ENCODE measurements at regions not wholly inside any gene's neighbourhood (a gene's known extent, or its start where the extent isn't known, plus 50 kb on each side); places are given as distances from the start of the nearest gene placed in this dataset.

DNA sequence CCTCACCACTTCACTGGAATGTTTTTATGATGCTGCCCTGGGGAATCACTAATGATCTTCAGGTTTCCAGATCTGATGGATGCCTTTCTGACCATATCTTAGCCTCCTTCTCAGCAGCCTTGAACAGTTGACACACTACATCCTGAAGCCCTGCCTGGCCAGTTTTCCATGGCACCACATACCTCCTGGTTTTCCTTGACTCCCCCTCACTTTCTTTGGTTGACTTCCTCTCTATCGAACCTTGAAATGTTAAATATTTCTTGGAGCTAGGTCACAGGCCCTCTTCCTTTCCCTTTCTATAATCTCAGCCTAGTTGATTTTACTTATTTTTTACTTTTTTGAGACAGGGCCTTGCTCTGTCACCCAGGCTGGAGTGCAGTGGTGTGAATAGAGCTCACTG is 108.8 kb upstream of the CDK1 start:
- H3F3A ChIP-seq (ENCODE audit: insufficient read depth, low read depth) = no peaks in the 10 kb centered on the region
- ChIA-PET POLR2A (ENCODE audit: unreplicated experiment) (interaction anchor here (0.6 to 0.7 kb wide), 2 partner anchors 36 to 70 kb away, joined by 4 to 6 read pairs; no protein-coding TSS in a partner anchor), CTCF (no interaction called here)
- no peaks in the 10 kb centered on the region for H3K9me3 ChIP-seq (ENCODE audit: insufficient read depth, low read depth)
- no peak overlapping the region for H3K4me2 ChIP-seq
- intact Hi-C loops (cut with micrococcal nuclease; ENCODE audit: unreplicated experiment) = no loop called here
- no TSS peak for BruUV-seq (replicated peaks)
- H3K79me2 ChIP-seq (ENCODE audit: low read depth) = no peaks in the 10 kb centered on the region
- H3K4me1 ChIP-seq (replicated peaks; ENCODE audit: insufficient read depth) = no peaks in the 10 kb centered on the region
- no peaks in the 10 kb centered on the region for H3K27me3 ChIP-seq (ENCODE audit: insufficient read depth, low read depth)
- no peaks in the 10 kb centered on the region for H3K36me3 ChIP-seq (ENCODE audit: low read depth)
- no peak overlapping the region for H3K27ac ChIP-seq
- no peaks in the 10 kb centered on the region for H3K9me2 ChIP-seq (ENCODE audit: insufficient read depth)
- no peak overlapping the region for H3K4me3 ChIP-seq
- TF ChIP-seq, protein P1, sequence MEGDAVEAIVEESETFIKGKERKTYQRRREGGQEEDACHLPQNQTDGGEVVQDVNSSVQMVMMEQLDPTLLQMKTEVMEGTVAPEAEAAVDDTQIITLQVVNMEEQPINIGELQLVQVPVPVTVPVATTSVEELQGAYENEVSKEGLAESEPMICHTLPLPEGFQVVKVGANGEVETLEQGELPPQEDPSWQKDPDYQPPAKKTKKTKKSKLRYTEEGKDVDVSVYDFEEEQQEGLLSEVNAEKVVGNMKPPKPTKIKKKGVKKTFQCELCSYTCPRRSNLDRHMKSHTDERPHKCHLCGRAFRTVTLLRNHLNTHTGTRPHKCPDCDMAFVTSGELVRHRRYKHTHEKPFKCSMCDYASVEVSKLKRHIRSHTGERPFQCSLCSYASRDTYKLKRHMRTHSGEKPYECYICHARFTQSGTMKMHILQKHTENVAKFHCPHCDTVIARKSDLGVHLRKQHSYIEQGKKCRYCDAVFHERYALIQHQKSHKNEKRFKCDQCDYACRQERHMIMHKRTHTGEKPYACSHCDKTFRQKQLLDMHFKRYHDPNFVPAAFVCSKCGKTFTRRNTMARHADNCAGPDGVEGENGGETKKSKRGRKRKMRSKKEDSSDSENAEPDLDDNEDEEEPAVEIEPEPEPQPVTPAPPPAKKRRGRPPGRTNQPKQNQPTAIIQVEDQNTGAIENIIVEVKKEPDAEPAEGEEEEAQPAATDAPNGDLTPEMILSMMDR (conservative IDR thresholded peaks at IDR 0.05) = no peak
- no peak for TF ChIP-seq EZH2 (IDR thresholded peaks at IDR 0.05; ENCODE audit: low read depth)
- no peak overlapping the region for H2AFZ ChIP-seq
- no peak for DNase-seq
- H4K20me1 ChIP-seq (ENCODE audit: insufficient read depth) = no peaks in the 10 kb centered on the region

DNA sequence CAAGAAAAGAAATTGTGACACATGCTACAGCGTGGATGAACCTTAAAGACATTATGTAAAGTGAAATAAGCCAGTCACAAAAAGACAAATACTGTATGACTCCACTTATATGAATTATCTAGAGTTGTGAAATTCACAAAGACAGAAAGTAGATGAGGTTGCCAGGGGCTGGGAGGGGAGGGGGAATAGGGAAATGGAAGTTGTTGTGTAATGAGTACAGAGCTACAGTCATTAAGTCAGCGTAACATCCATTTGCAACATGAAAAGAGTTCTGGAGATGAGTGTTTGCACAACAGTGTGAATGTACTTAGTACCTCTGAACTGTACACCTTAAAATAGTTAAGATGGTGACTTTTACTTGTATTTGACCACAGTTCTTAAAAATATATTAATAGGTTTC is 112.1 kb upstream of the CDK1 start:
- Histone ChIP-seq H3K9me3 (ENCODE audit: insufficient read depth, low read depth) (no peaks in the 10 kb centered on the region), H3K27me3 (ENCODE audit: insufficient read depth, low read depth) (no peaks in the 10 kb centered on the region), H2AFZ (no peak overlapping the region), H4K20me1 (ENCODE audit: insufficient read depth) (no peaks in the 10 kb centered on the region), H3K27ac (no peak overlapping the region), H3K36me3 (ENCODE audit: low read depth) (no peaks in the 10 kb centered on the region), H3K79me2 (ENCODE audit: low read depth) (no peaks in the 10 kb centered on the region), H3K4me2 (no peak overlapping the region), H3F3A (ENCODE audit: insufficient read depth, low read depth) (no peaks in the 10 kb centered on the region), H3K4me1 (replicated peaks; ENCODE audit: insufficient read depth) (peaks cover 17% of the 10 kb centered on the region; the same call in 1 of the 2 replicates), H3K9me2 (ENCODE audit: insufficient read depth) (no peaks in the 10 kb centered on the region), H3K4me3 (no peak overlapping the region)
- DNase-seq = no peak
- ChIA-PET CTCF (no interaction called here), POLR2A (ENCODE audit: unreplicated experiment) (no interaction called here)
- BruUV-seq (replicated peaks) = no TSS peak
- TF ChIP-seq EZH2 (IDR thresholded peaks at IDR 0.05; ENCODE audit: low read depth) = no peak
- TF ChIP-seq, protein P1 (conservative IDR thresholded peaks at IDR 0.05) = no peak
- intact Hi-C loops (cut with micrococcal nuclease; ENCODE audit: unreplicated experiment) = no loop called here

DNA sequence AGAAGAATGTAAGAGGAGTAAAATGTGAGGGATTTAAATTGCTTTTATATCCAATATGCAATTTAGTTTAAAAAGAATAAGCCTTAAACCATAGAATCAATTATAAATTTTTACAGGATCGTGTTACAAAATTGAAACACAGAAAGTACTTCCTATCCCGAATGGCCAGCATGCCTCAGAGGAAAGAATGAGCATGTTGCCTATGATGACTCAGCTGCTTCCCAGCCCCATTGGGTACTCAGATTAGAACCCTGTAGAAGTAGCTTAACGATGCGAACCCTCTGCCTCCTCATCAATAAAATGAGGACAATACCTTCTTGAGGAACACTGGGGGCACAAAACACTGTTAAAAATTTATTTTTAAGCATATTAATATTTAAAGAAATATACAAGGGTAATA is 113.4 kb upstream of the CDK1 start:
- Histone ChIP-seq H3K4me2 (no peak overlapping the region), H3F3A (ENCODE audit: insufficient read depth, low read depth) (no peaks in the 10 kb centered on the region), H2AFZ (no peak overlapping the region), H3K27ac (no peak overlapping the region), H3K27me3 (ENCODE audit: insufficient read depth, low read depth) (no peaks in the 10 kb centered on the region), H3K79me2 (ENCODE audit: low read depth) (no peaks in the 10 kb centered on the region), H3K36me3 (ENCODE audit: low read depth) (no peaks in the 10 kb centered on the region), H3K9me3 (ENCODE audit: insufficient read depth, low read depth) (no peaks in the 10 kb centered on the region), H3K4me3 (no peak overlapping the region), H3K9me2 (ENCODE audit: insufficient read depth) (no peaks in the 10 kb centered on the region), H3K4me1 (replicated peaks; ENCODE audit: insufficient read depth) (peaks cover 19% of the 10 kb centered on the region; the same call in 1 of the 2 replicates), H4K20me1 (ENCODE audit: insufficient read depth) (no peaks in the 10 kb centered on the region)
- POLR2A ChIA-PET (ENCODE audit: unreplicated experiment) = interaction anchor here (0.5 kb wide), 1 partner anchor 10 kb away, joined by 4 read pairs; no protein-coding TSS in a partner anchor
- DNase-seq = no peak
- BruUV-seq (replicated peaks) = no TSS peak
- intact Hi-C loops (cut with micrococcal nuclease; ENCODE audit: unreplicated experiment) = loop anchor here (5.0 kb wide), 1 partner anchor 67 kb away; no protein-coding TSS in a partner anchor
- TF ChIP-seq, protein P1 (conservative IDR thresholded peaks at IDR 0.05) = no peak
- CTCF ChIA-PET = no interaction called here

All from PC-9 (cell line).